SK-N-MC (cell line): ENCODE measurements at regions not wholly inside any gene's neighbourhood (a gene's known extent, or its start where the extent isn't known, plus 50 kb on each side); places are given as distances from the start of the nearest gene placed in this dataset.

Experiments used
- DNase-seq: peaks from one replicate; pipeline ENCODE4 v3.0.0-alpha.2; 2011; ENCODE audit warnings: low read depth, low spot score
- H3K27ac ChIP-seq: fragments of 200-600 bp; sonication (generic); 2 replicates; pipeline ENCODE4 v1.5.1; 2016; ENCODE audit warnings: mixed run types
- H3K36me3 ChIP-seq: fragments of 200-600 bp; sonication (generic); 2 replicates; pipeline ENCODE4 v1.6.1; 2017; ENCODE audit warnings: antibody characterized with exemption, low read length, mixed read lengths; ENCODE audit not compliant: insufficient read depth
- H3K4me3 ChIP-seq: fragments of 200-600 bp; sonication (generic); 2 replicates; pipeline ENCODE4 v1.5.1; 2016
- H3K9ac ChIP-seq: fragments of 200-600 bp; sonication (generic); 2 replicates; pipeline ENCODE4 v1.8.0; 2017; ENCODE audit warnings: mixed run types, mixed read lengths; ENCODE audit not compliant: insufficient read length
- H3K9me3 ChIP-seq: fragments of 200-600 bp; sonication (generic); 2 replicates; pipeline ENCODE4 v1.6.1; 2017; ENCODE audit warnings: low read depth, mild to moderate bottlenecking, antibody characterized with exemption, low read length, moderate library complexity, mixed read lengths
- EZH2 ChIP-seq: fragments of 200-600 bp; sonication (generic); IDR thresholded peaks from one replicate; pipeline ENCODE4 v1.6.1; 2017; ENCODE audit warnings: antibody characterized with exemption
- FOXP2 ChIP-seq: optimal IDR thresholded peaks from 2 replicates; pipeline ENCODE3; 2011; ENCODE audit warnings: mild to moderate bottlenecking, moderate library complexity; ENCODE audit not compliant: insufficient read depth; ENCODE audit errors: extremely low read length, control extremely low read depth
- POLR2AphosphoS5 ChIP-seq: IDR thresholded peaks from 2 replicates; pipeline ENCODE4 v1.6.1; 2012; ENCODE audit warnings: mild to moderate bottlenecking, low read depth, low read length, borderline replicate concordance

DNA sequence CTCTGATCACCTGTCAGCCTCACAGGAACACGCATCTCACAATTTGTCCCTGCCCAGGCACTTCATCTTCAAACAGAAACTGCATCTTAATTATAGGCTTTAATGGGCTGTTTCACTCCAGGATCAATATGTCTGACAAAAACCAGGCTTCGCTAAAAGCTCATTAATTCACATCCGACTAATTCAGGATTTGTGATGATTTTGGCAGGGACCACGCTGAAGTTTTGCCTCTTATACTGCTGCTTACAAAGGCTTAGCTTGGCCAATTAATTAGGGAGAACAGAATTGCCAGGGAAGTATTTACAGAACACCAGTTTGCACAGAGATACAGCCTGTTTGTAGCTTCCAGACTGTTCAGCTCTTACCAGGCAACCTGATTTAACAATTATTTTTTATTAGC, 541.0 kb upstream of the SPTLC3 start:
- no peak for TF ChIP-seq POLR2AphosphoS5
- no peak for TF ChIP-seq EZH2
- TF ChIP-seq FOXP2 = no peak
- no peak overlapping the region for H3K9ac ChIP-seq
- no peak for DNase-seq
- no peak overlapping the region for H3K27ac ChIP-seq
- no peak overlapping the region for H3K4me3 ChIP-seq
- H3K36me3 ChIP-seq = no peaks in the 10 kb centered on the region
- H3K9me3 ChIP-seq = no peaks in the 10 kb centered on the region

DNA sequence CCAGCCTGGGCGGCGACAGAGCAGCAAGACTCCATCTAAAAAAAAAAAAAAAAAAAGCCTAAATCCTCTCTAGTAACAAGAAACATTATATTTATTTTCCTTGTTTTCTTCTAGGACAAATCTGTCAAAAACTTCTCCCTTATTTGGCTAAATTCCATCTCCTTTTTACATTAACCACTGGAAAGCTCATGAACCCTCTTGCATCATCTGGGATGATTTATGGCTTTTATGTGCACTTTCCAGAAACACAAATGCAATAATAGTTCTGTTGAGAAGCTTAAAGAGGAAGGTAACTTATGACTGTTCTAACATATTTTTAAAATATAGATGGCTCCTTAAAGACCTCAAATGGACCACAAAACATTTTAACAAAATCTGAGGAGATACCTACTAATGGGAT, 526.1 kb upstream of the SPTLC3 start:
- H3K27ac ChIP-seq = no peak overlapping the region
- H3K4me3 ChIP-seq = no peak overlapping the region
- no peaks in the 10 kb centered on the region for H3K9me3 ChIP-seq
- no peaks in the 10 kb centered on the region for H3K36me3 ChIP-seq
- TF ChIP-seq FOXP2 (no peak), POLR2AphosphoS5 (no peak), EZH2 (no peak)
- DNase-seq = no peak
- no peak overlapping the region for H3K9ac ChIP-seq

DNA sequence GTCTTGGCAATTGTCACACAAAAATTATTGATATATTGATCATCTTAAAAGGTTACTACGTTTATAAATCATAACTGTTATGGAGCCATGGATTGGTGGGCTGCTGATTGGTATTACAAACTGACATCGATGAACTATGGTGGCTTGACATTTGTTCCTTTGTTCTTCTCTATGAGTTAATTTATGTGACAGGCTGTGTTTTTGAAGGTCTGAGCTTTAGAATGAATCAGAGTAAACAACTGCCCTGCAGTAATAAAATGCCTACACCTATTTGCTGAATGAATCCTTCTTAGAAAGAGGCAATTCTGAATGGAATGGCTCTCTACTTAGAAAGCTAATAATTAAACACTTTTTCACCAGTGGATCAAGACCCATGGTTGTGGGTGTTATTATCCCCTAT, 506.3 kb upstream of the SPTLC3 start:
- no peak overlapping the region for H3K9ac ChIP-seq
- TF ChIP-seq EZH2 (no peak), FOXP2 (no peak), POLR2AphosphoS5 (no peak)
- H3K9me3 ChIP-seq = no peaks in the 10 kb centered on the region
- DNase-seq = no peak
- no peaks in the 10 kb centered on the region for H3K36me3 ChIP-seq
- H3K27ac ChIP-seq = no peak overlapping the region
- H3K4me3 ChIP-seq = no peak overlapping the region

DNA sequence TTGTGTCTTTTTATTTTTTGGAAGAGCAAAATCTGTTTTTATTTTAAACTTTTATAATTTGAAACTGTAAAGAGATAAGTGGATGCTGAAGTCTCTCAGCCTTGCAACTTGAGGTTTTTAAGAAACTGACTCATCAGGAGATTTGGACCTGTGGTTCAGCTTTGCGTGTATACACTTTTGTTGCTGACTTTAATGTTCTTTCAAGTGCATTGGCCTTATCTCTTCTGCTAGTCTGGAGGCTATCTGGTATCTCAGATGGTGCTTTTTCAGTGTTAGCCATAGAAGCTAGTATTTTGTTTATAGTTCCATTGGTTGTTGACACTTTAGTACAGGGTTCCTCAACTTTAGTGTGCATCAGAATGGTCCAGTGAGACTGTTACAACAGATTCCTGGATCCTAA, 504.0 kb upstream of the SPTLC3 start:
- Histone ChIP-seq H3K27ac (no peak overlapping the region), H3K9me3 (no peaks in the 10 kb centered on the region), H3K4me3 (no peak overlapping the region), H3K9ac (no peak overlapping the region), H3K36me3 (no peaks in the 10 kb centered on the region)
- TF ChIP-seq FOXP2 (no peak), POLR2AphosphoS5 (no peak), EZH2 (no peak)
- DNase-seq = no peak

DNA sequence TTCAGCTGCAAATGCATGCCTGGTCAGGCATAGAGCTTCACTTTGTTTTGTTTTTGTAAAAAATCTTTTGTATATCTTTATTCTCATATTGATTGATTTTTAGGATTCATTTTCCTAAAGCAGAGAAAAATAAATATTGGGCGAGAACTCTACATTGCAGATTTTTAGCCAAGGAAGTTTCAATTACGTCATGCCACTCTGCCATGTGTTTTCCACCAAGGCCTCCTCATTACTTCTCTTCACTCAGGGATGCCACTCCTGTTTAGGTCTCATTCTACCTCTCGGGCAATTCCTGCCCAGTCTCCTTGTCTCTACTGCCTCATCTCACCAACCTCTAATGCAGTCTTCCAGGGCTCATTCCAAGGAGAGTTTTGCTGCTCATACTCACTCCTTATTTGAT, 497.3 kb upstream of the SPTLC3 start:
- no peak for TF ChIP-seq POLR2AphosphoS5
- Histone ChIP-seq H3K36me3 (no peaks in the 10 kb centered on the region), H3K9ac (no peak overlapping the region), H3K4me3 (no peak overlapping the region), H3K27ac (no peak overlapping the region), H3K9me3 (no peaks in the 10 kb centered on the region)
- DNase-seq = no peak

DNA sequence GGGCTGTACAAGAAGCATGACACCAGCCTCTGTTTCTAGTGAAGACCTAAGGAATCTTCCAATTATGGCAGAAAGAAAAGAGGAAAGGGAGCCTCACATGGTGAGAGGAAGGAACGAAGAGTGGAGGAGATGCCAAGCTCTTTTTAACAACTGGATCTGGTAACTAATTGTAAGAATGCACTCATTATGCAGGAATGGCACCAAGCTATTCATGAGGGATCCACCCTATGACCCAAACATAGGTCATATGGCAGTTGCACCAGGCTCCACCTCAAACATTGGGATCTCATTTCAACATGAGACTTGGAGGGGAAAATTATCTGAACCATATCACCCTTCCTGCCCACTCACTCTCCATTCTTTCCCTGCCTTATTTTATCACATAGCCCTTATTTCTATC, 496.0 kb upstream of the SPTLC3 start:
- Histone ChIP-seq H3K27ac (no peak overlapping the region), H3K9ac (no peak overlapping the region), H3K36me3 (no peaks in the 10 kb centered on the region), H3K9me3 (no peaks in the 10 kb centered on the region), H3K4me3 (no peak overlapping the region)
- DNase-seq = no peak
- TF ChIP-seq FOXP2 (no peak), EZH2 (no peak), POLR2AphosphoS5 (no peak)

DNA sequence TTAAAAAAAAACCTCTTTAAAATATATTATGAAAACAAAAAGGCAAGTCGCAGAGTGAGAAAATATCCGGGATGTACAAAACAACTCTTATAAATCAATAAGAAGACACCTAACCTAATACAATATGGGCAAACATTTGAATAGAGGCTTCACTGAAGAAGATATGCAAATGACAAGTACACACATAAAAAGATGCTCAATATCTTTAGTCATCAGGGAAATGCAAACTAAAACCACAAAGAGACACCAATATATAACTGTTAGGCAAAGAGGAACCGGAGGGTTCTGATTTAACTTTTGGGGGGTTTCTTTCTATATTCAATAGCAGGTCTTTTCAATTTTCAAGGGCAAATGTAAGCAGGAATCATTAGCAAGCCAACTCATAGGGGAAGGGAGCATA, 480.7 kb upstream of the SPTLC3 start:
- Histone ChIP-seq H3K9ac (no peak overlapping the region), H3K9me3 (no peaks in the 10 kb centered on the region), H3K36me3 (no peaks in the 10 kb centered on the region), H3K4me3 (no peak overlapping the region), H3K27ac (no peak overlapping the region)
- TF ChIP-seq FOXP2 (no peak), EZH2 (no peak), POLR2AphosphoS5 (no peak)
- no peak for DNase-seq

DNA sequence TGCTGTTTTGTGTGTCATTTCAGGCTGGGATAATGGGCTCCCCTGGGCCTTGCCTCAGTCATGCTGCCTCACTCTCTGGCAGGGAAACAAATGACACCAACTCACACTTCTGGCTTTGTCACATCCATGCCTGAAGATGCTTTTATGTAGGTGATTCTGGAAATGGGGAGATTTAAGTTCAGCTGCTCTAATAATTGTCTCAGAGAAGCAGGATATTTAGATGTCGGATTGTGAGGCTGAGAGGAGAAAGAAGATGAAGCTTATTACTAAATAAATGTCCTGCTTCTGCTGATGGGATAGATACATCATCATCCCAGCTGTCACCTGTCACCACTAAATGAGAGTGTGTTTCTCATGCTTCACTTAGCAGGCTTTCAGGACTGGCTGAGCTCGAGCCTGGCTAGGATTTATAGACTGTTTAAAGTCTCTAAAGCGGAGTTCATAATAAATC, 480.2 kb upstream of the SPTLC3 start:
- no peak for DNase-seq
- H3K36me3 ChIP-seq = no peaks in the 10 kb centered on the region
- no peaks in the 10 kb centered on the region for H3K9me3 ChIP-seq
- no peak for TF ChIP-seq EZH2
- no peak for TF ChIP-seq FOXP2
- no peak for TF ChIP-seq POLR2AphosphoS5
- H3K9ac ChIP-seq = no peak overlapping the region
- no peak overlapping the region for H3K4me3 ChIP-seq
- H3K27ac ChIP-seq = no peak overlapping the region

DNA sequence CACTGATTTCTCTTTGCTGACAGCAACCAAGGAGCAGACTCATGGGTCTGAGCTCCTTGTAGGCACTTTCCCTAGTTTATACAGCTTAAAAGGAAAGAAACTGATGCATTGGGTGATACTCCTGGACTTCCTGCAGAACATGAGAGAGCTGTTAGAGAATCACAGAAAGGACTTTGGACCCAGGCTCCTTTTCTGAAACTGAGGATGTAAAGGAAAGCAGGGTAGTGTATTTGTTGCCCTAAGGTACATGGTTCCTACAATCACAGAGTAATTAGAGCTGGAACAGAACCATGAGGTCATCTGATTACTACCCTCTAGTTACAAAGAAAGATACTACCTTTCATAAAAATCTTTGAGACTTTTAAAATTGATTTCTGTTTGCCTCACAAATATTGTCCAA, 477.1 kb upstream of the SPTLC3 start:
- H3K36me3 ChIP-seq = no peaks in the 10 kb centered on the region
- H3K4me3 ChIP-seq = no peak overlapping the region
- DNase-seq = no peak

DNA sequence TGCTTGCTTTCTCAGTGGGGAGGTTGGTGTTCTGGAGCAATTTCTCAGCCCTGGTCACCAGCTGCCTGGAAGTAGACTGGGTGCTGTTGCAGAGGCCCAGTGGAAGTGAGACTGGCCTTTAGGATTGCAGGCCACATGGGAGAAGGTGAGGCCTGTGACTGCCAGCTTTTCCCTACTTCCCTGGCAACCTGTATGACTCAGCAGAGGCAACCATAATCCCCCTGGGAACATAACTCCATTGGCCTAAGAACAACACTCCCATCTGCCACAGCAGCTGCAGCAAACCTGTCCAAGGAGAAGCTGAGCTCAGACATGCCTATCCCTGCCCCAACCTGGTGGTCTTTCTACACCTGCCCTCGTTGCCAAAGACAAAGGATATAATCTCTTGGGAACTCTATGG, 473.5 kb upstream of the SPTLC3 start:
- Histone ChIP-seq H3K4me3 (no peak overlapping the region), H3K36me3 (no peaks in the 10 kb centered on the region), H3K9me3 (no peaks in the 10 kb centered on the region), H3K9ac (no peak overlapping the region), H3K27ac (no peak overlapping the region)
- no peak for TF ChIP-seq FOXP2
- no peak for TF ChIP-seq POLR2AphosphoS5
- TF ChIP-seq EZH2 = no peak
- DNase-seq = no peak

More for the DNA sequence above, 477.1 kb upstream of the SPTLC3 start:
- Histone ChIP-seq H3K9ac (no peak overlapping the region), H3K27ac (no peak overlapping the region), H3K9me3 (no peaks in the 10 kb centered on the region)
- TF ChIP-seq POLR2AphosphoS5 = no peak
- no peak for TF ChIP-seq FOXP2
- no peak for TF ChIP-seq EZH2
